HepG2 (cell line): ENCODE measurements at regions not wholly inside any gene's neighbourhood (a gene's known extent, or its start where the extent isn't known, plus 50 kb on each side); places are given as distances from the start of the nearest gene placed in this dataset.
A peak's percentile ranks its signal among the peaks of the same experiment; 100 is the strongest.

ENCODE experiments used
- HNF1B ChIP-seq: sonication (generic); formaldehyde crosslinking; IDR thresholded peaks from 2 replicates; pipeline ENCODE4 v1.5.1; 2020; ENCODE audit warnings: mild to moderate bottlenecking, moderate library complexity, missing genetic modification reagents
- MXD3 ChIP-seq: IDR thresholded peaks from 2 replicates; pipeline ENCODE4 v1.6.1; 2016; ENCODE audit warnings: mild to moderate bottlenecking, missing biosample characterization, missing genetic modification reagents
- ZC3H4 ChIP-seq: sonication (generic); formaldehyde crosslinking; IDR thresholded peaks from 2 replicates; pipeline ENCODE4 v1.4.0; 2020; ENCODE audit warnings: missing genetic modification reagents, borderline replicate concordance
- ZNF563 ChIP-seq: sonication (generic); formaldehyde crosslinking; IDR thresholded peaks from 2 replicates; pipeline ENCODE4 v1.8.0; 2022; ENCODE audit warnings: mild to moderate bottlenecking, moderate library complexity, missing genetic modification reagents
- TF ChIP-seq, protein P1 (sequence below): sonication (generic); formaldehyde crosslinking; IDR thresholded peaks from 2 replicates; pipeline ENCODE4 v1.4.0; 2020; ENCODE audit warnings: missing genetic modification reagents, borderline replicate concordance
- TF ChIP-seq, protein P2 (sequence below): sonication (generic); formaldehyde crosslinking; IDR thresholded peaks from 2 replicates; pipeline ENCODE4 v1.8.0; 2022; ENCODE audit warnings: missing genetic modification reagents, mild to moderate bottlenecking, moderate library complexity, borderline replicate concordance
- TF ChIP-seq, protein P3 (sequence below): sonication (generic); formaldehyde crosslinking; IDR thresholded peaks from 2 replicates; pipeline ENCODE4 v1.5.0; 2020; ENCODE audit warnings: mild to moderate bottlenecking, missing genetic modification reagents, borderline replicate concordance

DNA sequence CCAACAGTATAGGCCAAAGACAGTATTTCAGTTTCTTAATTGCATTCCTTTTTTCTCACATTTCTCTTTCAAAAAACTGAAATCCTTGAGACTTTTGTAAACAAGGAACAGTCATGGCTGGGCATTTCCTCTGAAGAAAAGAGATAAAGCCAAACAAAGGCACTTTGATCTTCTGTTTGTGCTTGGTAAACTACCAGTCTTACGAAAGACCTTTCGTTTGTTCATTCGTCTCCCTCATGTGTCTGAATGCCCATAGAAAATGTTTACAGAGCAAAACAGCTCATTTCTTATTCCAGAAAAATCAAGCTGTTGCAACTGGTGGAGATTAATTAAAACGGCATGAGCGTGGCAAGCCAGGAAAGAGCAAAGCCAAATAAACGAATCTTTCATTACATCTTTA, 178.0 kb downstream of the GASK1B start (continued):
- TF ChIP-seq, protein P1, sequence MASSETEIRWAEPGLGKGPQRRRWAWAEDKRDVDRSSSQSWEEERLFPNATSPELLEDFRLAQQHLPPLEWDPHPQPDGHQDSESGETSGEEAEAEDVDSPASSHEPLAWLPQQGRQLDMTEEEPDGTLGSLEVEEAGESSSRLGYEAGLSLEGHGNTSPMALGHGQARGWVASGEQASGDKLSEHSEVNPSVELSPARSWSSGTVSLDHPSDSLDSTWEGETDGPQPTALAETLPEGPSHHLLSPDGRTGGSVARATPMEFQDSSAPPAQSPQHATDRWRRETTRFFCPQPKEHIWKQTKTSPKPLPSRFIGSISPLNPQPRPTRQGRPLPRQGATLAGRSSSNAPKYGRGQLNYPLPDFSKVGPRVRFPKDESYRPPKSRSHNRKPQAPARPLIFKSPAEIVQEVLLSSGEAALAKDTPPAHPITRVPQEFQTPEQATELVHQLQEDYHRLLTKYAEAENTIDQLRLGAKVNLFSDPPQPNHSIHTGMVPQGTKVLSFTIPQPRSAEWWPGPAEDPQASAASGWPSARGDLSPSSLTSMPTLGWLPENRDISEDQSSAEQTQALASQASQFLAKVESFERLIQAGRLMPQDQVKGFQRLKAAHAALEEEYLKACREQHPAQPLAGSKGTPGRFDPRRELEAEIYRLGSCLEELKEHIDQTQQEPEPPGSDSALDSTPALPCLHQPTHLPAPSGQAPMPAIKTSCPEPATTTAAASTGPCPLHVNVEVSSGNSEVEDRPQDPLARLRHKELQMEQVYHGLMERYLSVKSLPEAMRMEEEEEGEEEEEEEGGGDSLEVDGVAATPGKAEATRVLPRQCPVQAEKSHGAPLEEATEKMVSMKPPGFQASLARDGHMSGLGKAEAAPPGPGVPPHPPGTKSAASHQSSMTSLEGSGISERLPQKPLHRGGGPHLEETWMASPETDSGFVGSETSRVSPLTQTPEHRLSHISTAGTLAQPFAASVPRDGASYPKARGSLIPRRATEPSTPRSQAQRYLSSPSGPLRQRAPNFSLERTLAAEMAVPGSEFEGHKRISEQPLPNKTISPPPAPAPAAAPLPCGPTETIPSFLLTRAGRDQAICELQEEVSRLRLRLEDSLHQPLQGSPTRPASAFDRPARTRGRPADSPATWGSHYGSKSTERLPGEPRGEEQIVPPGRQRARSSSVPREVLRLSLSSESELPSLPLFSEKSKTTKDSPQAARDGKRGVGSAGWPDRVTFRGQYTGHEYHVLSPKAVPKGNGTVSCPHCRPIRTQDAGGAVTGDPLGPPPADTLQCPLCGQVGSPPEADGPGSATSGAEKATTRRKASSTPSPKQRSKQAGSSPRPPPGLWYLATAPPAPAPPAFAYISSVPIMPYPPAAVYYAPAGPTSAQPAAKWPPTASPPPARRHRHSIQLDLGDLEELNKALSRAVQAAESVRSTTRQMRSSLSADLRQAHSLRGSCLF = no peak
- TF ChIP-seq ZC3H4 (CRISPR knock-in tag) = no peak
- peak; percentile 69; the same call in 1 of the 2 replicates for TF ChIP-seq HNF1B (CRISPR knock-in tag)
- TF ChIP-seq, protein P2, sequence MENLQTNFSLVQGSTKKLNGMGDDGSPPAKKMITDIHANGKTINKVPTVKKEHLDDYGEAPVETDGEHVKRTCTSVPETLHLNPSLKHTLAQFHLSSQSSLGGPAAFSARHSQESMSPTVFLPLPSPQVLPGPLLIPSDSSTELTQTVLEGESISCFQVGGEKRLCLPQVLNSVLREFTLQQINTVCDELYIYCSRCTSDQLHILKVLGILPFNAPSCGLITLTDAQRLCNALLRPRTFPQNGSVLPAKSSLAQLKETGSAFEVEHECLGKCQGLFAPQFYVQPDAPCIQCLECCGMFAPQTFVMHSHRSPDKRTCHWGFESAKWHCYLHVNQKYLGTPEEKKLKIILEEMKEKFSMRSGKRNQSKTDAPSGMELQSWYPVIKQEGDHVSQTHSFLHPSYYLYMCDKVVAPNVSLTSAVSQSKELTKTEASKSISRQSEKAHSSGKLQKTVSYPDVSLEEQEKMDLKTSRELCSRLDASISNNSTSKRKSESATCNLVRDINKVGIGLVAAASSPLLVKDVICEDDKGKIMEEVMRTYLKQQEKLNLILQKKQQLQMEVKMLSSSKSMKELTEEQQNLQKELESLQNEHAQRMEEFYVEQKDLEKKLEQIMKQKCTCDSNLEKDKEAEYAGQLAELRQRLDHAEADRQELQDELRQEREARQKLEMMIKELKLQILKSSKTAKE (CRISPR knock-in tag) = peak; percentile 83
- TF ChIP-seq, protein P3, sequence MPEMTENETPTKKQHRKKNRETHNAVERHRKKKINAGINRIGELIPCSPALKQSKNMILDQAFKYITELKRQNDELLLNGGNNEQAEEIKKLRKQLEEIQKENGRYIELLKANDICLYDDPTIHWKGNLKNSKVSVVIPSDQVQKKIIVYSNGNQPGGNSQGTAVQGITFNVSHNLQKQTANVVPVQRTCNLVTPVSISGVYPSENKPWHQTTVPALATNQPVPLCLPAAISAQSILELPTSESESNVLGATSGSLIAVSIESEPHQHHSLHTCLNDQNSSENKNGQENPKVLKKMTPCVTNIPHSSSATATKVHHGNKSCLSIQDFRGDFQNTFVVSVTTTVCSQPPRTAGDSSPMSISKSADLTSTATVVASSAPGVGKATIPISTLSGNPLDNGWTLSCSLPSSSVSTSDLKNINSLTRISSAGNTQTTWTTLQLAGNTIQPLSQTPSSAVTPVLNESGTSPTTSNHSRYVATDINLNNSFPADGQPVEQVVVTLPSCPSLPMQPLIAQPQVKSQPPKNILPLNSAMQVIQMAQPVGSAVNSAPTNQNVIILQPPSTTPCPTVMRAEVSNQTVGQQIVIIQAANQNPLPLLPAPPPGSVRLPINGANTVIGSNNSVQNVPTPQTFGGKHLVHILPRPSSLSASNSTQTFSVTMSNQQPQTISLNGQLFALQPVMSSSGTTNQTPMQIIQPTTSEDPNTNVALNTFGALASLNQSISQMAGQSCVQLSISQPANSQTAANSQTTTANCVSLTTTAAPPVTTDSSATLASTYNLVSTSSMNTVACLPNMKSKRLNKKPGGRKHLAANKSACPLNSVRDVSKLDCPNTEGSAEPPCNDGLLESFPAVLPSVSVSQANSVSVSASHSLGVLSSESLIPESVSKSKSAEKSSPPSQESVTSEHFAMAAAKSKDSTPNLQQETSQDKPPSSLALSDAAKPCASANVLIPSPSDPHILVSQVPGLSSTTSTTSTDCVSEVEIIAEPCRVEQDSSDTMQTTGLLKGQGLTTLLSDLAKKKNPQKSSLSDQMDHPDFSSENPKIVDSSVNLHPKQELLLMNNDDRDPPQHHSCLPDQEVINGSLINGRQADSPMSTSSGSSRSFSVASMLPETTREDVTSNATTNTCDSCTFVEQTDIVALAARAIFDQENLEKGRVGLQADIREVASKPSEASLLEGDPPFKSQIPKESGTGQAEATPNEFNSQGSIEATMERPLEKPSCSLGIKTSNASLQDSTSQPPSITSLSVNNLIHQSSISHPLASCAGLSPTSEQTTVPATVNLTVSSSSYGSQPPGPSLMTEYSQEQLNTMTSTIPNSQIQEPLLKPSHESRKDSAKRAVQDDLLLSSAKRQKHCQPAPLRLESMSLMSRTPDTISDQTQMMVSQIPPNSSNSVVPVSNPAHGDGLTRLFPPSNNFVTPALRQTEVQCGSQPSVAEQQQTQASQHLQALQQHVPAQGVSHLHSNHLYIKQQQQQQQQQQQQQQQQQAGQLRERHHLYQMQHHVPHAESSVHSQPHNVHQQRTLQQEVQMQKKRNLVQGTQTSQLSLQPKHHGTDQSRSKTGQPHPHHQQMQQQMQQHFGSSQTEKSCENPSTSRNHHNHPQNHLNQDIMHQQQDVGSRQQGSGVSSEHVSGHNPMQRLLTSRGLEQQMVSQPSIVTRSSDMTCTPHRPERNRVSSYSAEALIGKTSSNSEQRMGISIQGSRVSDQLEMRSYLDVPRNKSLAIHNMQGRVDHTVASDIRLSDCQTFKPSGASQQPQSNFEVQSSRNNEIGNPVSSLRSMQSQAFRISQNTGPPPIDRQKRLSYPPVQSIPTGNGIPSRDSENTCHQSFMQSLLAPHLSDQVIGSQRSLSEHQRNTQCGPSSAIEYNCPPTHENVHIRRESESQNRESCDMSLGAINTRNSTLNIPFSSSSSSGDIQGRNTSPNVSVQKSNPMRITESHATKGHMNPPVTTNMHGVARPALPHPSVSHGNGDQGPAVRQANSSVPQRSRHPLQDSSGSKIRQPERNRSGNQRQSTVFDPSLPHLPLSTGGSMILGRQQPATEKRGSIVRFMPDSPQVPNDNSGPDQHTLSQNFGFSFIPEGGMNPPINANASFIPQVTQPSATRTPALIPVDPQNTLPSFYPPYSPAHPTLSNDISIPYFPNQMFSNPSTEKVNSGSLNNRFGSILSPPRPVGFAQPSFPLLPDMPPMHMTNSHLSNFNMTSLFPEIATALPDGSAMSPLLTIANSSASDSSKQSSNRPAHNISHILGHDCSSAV = no peak
- no peak; the same call in 1 of the 2 replicates for TF ChIP-seq MXD3 (CRISPR knock-in tag)
- no peak for TF ChIP-seq ZNF563
